GM18519 (cell line): ENCODE measurements at regions not wholly inside any gene's neighbourhood (a gene's known extent, or its start where the extent isn't known, plus 50 kb on each side); places are given as distances from the start of the nearest gene placed in this dataset.
"Not testable (repeated sequence)": the region's sequence is repeated elsewhere in the genome, so short reads cannot be mapped to it uniquely, and the experiment has no call there.

ENCODE experiments used
- ATAC-seq: cut with Tn5 transposase; IDR thresholded peaks from one replicate; pipeline ENCODE4 v1.9.1; 2021; ENCODE audit warnings: mild to moderate bottlenecking, moderate library complexity; ENCODE audit not compliant: unreplicated experiment, low FRiP score

DNA sequence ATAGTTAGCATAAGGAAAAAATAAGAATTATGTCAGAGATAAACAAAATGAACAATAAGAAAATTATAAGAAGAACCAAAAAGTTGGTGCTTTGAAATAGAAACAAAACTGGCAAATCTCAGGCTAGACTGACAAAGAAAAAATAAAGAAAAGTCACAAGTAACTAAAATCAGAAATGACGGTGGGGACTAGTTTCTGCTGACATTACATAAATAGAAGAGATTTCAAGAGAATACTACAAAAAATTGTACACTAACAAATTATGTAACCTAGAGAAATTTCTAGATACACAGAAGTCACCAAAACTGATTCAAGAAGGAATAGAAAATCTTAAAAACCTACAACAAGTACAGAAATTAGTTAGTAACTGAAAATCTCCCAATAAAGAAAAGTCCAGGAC lies 355.6 kb upstream of the SGCG start:
- no peak for ATAC-seq

DNA sequence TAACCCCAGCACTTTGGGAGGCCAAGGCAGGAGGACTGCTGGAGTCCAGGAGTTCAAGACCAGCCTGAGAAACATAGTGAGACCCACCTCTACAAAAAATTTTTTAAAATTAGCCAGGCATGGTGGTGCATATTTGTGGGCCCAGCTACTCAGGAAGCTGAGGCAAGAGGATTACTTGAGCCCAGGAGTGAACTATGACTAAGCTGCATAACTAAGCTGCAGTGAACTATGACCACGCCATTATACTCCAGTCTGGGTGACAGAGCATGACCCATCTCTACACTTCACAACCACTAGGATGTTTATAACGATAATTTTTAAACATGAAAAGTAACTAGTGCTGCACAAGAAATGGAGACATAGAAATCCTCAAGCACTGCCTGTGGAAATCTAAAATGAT lies 352.7 kb upstream of the SGCG start:
- no peak for ATAC-seq

DNA sequence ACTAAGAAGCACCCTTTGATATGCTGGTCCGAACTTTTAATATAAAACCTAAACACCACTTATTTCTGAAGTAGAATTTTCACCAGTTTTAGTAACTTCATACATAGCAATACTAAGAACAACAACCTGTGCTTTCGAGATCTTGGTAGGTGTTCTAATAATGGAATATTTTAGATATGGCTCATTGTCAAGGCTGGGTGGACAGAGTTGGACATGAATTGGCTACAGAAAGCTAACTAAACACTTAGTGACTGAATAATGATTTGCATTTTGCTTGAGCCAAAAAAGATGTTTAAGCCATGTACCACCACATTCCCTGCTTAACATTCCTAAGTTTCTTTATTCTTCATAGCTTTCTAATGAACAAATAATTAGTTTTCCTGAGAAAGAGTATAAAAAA lies 344.3 kb upstream of the SGCG start:
- ATAC-seq: no peak

DNA sequence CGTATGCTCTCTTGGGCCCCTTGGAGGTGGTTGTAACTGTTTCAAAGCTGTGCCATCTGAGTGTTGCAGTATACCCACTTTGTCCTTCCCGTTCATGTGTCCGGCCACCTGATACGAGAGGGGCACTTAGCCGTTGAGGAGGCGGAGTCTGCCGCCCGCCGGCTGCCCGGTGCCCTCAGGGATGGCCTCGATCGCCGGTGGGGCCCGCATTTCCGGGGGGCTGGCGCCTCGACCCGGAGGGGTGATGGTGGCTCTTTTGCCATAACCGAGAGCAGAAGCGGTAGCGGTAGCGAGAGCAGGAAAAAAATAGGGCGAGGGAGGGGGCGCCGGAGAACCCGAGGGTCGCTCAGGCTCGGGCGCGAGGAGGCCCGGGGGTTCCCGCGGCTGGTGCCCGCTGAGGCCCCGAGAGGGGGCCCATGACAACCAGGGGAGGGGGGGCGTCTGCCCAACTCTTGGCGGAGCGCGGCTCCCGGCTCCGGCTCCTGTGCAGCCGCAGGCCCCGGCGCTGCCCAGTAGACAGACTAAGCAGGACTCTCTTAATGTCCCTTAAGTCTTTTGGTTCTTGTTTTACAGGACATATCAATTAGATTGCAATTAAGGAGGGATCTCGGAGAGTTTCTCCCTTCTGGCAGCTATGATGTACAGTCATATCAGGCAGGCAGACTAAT lies 342.7 kb upstream of the SGCG start:
- ATAC-seq: no peak

DNA sequence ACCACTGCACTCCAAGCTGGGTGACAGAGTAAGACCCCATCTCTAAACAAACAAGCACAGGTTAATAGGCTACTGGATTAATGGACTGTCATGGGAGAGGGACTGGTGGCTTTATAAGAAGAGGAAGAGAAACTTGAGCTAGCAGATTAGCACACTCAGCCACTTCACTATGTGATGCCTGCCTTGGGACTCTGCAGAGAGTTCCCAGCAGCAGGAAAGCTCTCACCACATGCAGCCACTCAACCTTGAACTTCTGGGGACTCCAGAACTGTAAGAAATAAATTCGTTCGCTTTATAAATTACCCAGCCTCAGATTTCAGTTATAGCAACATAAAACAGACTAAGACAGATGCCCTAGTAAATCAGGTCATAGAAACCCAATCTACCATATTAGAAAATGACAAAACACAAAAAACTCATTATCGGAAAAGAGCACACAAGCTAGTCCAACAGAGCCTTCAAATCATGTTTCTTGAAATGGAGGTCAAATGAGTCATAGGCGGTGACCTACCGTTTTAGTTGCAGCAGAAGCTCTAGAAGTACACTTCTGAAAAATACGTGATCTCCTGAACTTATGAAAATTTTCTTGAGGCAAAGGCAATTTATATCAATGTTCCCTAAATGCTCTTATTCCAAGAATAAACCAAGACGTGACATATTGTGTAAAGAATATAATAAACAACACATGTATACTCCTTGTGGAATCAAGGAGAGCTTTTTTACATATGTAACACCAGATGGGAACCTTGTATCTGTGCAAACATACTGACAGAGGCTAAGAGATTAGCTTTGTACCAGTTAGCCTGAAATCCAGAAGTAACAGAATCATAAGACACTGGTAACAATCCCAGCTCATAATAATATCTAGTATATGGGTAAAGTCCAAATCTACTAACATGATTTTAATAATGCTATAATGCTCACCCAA lies 340.9 kb upstream of the SGCG start:
- no peak for ATAC-seq

DNA sequence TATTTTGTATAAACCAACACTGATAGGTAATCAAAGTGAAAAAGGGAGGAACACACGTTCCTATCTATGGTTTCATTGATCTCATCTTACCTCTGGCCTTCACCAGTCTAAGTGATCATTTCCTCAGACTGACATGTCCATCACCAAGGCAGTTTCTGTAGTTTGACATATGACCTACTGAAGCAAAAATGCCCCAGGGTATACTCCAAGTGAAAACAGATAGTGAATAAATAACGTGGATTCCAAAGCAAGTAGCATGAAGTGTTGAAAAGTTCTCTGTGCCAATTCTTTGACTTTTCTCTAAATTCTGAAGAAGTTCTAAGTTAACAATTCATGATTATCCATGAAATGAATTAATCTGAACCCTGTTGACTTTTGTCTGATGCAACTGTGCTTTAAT lies 334.2 kb upstream of the SGCG start:
- no peak for ATAC-seq

DNA sequence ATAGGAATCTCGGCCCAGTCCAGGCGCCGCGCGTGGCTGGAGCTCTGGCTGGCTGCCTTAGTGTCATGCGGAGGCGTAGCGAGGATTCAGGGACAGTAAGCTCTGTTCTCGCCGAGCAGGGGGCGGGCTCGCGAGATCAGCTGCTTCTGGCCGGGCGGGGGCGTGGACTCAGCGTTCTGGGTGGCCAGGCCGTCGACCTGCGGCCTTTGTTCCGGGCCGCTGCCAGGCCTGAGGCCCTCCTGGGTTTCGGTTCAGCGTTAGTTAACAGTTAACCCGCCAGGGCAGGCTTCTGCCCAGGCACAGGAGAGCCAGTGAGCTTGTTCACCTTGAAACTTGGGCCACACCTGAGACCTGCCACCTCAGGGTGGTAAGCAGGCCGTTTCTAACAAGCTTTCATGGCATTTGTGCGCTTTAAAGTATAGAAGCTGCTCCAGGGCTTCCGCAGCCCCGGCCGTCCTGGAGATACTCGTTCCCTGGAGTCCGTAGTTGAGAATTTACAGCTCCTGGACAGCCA lies 332.2 kb upstream of the SGCG start:
- no peak for ATAC-seq

DNA sequence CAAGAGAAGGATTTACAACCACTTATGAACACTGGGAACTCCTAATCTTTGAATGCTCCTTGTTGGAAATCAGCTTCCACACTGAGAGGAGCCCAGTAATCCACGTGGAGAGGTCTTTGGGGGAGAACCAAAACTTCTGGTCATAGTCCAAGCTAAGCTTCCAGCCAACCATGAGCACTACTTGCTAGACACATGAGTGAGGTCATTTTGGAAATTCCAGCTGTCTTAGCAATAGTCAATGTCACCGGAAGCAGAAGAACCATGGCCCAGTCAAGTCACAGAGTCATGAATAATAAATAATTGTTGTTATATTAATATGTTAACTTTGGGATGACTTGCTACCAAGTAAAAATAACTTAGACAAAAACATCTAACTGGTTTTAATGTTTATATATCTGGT lies 324.9 kb upstream of the SGCG start:
- ATAC-seq: no peak

DNA sequence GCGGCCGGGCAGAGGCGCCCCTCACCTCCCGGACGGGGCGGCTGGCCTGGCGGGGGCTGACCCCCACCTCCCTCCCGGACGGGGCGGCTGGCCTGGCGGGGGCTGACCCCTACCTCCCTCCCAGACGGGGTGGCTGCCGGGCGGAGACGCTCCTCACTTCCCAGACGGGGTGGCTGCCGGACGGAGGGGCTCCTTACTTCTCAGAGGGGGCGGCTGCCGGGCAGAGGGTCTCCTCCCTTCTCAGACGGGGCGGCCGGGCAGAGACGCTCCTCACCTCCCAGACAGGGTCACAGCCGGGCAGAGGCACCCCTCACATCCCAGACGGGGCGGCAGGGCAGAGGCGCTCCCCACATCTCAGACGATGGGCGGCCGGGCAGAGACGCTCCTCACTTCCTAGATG lies 321.8 kb upstream of the SGCG start:
- not testable (repeated sequence) for ATAC-seq

DNA sequence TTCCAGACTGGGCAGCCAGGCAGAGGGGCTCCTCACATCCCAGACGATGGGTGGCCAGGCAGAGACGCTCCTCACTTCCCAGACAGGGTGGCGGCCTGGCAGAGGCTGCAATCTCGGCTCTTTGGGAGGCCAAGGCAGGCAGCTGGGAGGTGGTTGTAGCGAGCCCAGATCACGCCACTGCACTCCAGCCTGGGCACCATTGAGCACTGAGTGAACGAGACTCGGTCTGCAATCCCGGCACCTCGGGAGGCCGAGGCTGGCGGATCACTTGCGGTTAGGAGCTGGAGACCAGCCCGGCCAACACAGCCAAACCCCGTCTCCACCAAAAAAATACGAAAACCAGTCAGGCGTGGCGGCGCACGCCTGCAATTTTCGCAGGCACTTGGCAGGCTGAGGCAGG lies 321.4 kb upstream of the SGCG start:
- ATAC-seq: not testable (repeated sequence)

DNA sequence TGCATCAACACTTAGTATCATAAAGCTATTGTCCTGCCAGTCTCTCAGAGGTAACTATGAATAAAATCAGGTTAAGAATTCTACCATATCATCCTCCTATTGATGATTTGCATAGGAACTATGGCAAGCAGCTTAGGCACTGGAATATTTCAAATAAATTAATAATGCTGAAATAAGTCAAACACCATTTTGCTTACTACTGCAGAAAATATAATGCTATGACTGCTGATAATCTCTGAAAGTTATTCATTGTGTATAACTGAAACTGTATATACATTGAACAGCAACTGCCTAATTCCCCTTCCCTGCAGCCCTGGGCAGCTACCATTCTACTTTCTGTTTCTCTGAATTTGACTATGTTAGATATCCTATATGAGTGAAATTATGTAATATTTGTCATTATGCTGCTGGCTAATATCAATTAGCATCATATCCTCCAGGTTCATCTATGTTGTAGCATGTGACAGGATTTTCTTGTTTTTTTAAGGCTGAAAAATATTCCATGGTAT lies 318.8 kb upstream of the SGCG start:
- ATAC-seq: no peak

DNA sequence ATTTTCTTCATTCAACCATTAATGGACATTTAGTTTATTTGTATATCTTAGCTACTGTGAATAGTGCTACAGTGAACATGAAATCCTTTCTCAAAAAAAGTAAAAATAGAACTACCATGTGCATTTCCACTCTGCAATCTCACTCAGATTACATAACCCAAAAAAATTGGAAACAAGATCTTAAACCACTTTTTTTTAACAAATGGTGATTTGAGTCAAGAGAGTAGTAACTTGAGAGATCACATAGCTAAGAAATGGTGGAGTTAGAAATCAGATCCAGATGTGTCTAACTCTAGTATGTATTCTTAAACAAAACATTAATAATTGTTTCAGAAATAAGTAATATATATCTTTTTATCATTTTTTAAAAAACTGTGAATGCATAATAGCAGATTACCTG lies 318.3 kb upstream of the SGCG start:
- no peak for ATAC-seq

DNA sequence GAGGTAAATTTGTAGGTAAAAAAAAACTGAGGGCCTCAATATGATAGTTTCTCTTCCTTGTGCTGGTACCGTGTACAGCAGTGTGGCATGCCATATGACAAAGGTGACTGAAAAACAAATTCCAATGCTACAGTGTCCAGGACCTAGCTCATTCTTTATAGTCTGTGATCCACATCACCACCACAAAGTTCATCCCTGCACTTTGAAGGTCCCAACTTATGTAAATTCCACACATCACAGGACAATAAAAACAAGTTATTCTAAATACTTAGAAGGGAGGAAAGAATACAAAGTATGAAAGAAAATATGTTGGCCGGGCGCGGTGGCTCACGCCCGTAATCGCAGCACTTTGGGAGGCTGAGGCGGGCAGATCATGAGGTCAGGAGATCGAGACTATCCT lies 314.6 kb upstream of the SGCG start:
- ATAC-seq: no peak

DNA sequence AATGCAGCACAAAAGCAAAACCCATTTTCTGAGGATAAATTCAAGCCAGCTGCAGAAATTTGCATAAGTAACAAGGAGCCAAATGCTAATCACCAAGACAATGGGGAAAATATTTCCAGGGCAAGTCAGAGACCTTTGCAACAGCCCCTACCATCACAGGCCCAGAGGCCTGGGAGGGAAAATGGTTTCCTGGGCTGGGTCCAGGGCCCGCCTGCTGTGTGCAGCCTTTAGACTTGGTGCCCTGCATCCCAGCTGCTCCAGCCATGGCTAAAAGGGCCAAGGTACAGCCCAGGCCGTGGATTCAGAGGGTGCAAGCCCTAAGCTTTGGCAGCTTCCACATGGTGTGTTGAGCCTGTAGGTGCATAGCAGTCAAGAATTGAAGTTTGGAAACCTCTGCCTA lies 309.5 kb upstream of the SGCG start:
- ATAC-seq: no peak

DNA sequence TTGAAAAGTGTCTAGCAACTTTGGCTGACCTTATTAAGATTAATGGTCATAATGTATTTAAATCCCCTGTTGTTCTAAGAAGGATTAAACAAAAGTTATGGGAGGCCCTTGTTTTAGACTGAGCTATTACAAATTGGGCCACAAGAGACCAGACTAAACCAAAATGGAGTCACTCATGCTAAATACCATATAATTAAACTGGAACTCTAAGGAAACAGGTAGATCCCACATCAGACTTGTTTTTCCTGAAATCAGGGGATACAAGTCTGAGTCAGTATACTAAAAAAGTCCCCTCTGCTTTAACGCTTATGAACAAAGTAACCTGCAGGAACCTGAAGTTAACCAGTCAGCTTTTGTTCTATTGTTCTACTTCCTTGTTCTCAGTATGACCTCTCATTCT lies 305.9 kb upstream of the SGCG start:
- ATAC-seq: no peak

DNA sequence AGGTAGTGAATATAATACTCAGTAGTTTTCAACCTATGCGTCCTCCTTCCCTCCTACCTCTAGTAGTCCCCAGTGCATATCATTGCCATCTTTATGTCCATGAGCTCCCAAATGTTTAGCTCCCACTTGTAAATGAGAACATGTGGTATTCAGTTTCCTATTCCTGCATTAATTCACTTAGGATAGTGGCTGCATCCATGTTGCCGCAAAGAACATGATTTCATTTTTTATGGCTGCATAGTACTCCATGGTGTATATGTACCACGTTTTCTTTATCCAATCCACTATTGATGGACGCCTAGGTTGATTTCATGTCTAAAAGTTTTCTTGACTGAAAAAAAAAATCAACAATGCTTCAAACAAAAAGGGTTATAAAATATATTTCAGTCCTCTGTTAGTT lies 303.4 kb upstream of the SGCG start:
- ATAC-seq: no peak

DNA sequence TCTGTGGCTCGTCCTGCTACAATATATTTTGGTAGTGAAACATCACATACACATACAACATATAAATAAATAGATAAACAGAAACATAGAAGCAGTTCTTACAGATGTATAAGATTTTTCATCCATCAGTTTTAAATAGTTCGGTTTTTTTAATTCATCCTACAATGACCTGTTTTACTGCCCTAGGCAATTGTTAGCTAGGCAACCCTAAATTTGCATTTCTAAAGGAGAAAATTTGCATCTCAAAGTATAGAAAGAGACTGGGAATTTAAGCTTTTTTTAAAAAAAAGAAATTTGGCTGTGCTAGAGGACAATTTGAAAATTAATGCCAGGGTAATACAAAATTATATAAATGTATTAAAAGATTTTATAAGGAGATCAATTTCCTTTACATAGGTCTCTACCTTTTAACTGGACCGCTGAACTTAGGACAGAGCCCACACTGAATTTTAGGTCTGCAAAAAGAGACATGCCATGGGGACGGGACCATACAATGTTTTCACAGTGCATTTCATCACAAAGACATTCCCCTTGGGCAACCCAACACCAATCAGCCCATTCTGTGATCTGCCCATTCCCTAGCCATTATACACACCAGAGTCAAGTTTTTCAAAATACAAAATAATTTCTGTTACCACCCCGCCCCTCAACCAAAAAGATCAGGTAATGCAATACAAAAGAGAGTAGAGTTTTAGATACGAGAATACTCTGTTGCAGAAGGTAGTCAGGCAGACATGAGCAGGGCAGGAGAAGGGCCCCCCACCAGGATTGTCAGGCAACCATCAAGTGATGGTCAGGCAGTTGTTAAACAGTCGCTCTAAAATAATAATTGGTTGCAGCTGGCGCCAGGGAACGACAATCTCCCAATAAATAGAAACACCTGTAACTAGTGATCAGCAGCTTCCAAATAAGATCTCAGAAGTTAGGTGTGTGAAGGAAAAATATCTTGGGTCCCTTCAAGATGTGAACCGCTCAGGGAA lies 299.7 kb upstream of the SGCG start:
- no peak for ATAC-seq

DNA sequence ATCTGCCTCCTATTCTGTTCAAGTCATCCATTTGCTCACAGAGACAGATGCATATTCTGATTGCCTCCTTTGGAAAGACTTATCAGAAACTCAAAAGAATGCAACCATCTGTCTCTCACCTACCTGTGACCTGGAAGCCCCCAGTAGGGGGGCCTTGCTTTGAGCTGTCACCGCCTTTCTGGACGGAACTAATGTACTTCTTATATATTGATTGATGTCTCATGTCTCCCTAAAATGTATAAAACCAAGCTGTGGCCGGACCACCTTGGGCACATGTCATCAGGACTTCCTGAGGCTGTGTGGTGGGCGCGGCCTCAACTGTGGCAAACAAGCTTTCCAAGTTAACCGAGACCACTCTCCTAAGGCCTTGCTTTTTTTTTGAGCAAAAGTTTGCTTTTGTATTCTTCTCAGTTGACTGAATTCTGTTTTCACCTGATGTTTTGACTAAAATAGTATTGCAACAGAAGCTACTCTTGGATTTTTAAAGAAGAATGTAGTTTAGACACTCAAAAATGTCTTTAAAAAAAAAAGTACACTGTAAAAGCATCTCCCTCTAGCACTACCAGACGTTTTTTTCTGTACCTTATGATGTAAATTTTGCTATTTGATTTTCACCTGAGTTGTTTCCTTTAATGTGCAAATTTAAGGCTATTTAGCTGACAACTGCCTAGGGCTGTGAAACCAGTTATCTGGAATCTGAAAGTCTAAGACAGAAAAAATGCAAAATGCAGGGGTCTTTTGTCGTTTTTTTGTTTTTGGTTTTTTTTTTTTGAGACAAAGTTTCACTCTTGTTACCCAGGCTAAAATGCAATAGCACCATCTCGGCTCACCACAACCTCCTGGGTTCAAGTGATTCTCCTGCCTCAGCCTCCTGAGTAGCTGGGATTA lies 298.8 kb upstream of the SGCG start:
- ATAC-seq: not testable (repeated sequence)

DNA sequence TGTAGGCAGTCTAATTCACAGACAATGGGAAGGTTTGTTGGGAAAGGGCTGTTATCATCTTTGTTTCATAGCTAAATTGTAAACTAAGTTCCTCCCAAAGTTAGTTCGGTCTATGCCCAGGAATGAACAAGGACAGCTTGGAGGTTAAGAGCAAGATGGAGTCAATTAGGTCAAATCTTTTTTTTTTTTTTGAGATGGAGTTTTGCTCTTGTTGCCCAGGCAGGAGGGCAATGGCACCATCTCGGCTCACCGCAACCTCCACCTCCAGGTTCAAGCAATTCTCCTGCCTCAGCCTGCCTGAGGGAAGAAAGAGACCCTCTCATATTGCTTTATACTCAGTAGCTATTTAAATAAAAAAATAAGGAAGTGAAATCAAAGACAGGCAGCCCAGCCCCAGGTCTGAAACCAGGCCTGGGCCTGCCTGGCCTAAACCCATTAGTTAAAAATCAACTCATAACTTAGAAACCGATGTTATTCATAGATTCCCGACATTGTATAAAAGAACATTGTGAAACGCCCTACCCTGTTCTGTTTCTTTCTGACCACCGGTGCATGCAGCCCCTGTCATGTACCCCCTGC lies 297.4 kb upstream of the SGCG start:
- no peak for ATAC-seq
